Panc1 (cell line): ENCODE measurements at regions not wholly inside any gene's neighbourhood (a gene's known extent, or its start where the extent isn't known, plus 50 kb on each side); places are given as distances from the start of the nearest gene placed in this dataset.

Source experiments
- ATAC-seq: fragments of 200-7000 bp; cut with Tn5 transposase; 2 replicates; pipeline ENCODE4 v1.9.1; 2020; ENCODE audit warnings: mild to moderate bottlenecking, moderate library complexity
- BruUV-seq: library from RNA; stranded (reverse); fragments of 400-500 nt; replicated peaks from 2 replicates; lab custom pipeline; 2021; lab: Mats Ljungman, UMichigan
- CTCF ChIA-PET: fragments of 300-600 bp; sonication (Branson Sonifier 250); formaldehyde crosslinking; loops from one replicate; lab custom pipeline; 2022; ENCODE audit warnings: antibody characterized with exemption; lab: Charles Lee
- POLR2A ChIA-PET: fragments of 300-600 bp; sonication (Branson Sonifier 250); formaldehyde crosslinking; loops from one replicate; lab custom pipeline; 2022; ENCODE audit warnings: antibody characterized with exemption; lab: Charles Lee
- DNase-seq: peaks from one replicate; pipeline ENCODE4 v3.0.0-alpha.2; 2010; ENCODE audit warnings: low read depth, low spot score
- H3K27ac ChIP-seq: 2 replicates; pipeline ENCODE4 v1.5.1; 2011; ENCODE audit warnings: mild to moderate bottlenecking, low read length, inconsistent platforms
- H3K27me3 ChIP-seq: fragments of 200-500 bp; sonication (Bioruptor generic); 2 replicates; pipeline ENCODE4 v1.6.0; 2014; ENCODE audit warnings: low read length, inconsistent platforms; ENCODE audit not compliant: control insufficient read depth, insufficient read depth
- H3K36me3 ChIP-seq: fragments of 200-500 bp; sonication (Bioruptor generic); 2 replicates; pipeline ENCODE4 v1.5.1; 2014; ENCODE audit warnings: inconsistent platforms, mild to moderate bottlenecking, low read length, moderate library complexity; ENCODE audit not compliant: control insufficient read depth, insufficient read depth
- H3K4me1 ChIP-seq: 2 replicates; pipeline ENCODE4 v1.5.1; 2011; ENCODE audit warnings: inconsistent platforms, mild to moderate bottlenecking, low read length, moderate library complexity; ENCODE audit not compliant: control insufficient read depth, insufficient read depth
- H3K4me3 ChIP-seq, 2 experiments: 2 replicates each; pipeline ENCODE4 v1.5.1; 2011 to 2012; ENCODE audit warnings: low read depth in 2 of 2, low read length in 2 of 2, mild to moderate bottlenecking in 2 of 2, inconsistent platforms in 1 of 2, moderate library complexity in 1 of 2
- H3K9me3 ChIP-seq: fragments of 200-500 bp; sonication (Bioruptor generic); 2 replicates; pipeline ENCODE4 v1.5.1; 2014; ENCODE audit warnings: low read depth, mild to moderate bottlenecking, inconsistent platforms, low read length, moderate library complexity; ENCODE audit not compliant: control insufficient read depth, insufficient read depth
- CTCF ChIP-seq: fragments of 450-650 bp; IDR thresholded peaks from 2 replicates; pipeline ENCODE4 v1.5.1; 2017; ENCODE audit warnings: mild to moderate bottlenecking
- POLR2AphosphoS5 ChIP-seq: IDR thresholded peaks from 2 replicates; pipeline ENCODE4 v1.6.1; 2012; ENCODE audit warnings: mild to moderate bottlenecking, low read depth, low read length, moderate library complexity
- REST ChIP-seq, 2 experiments: IDR thresholded peaks; 2 replicates each; pipeline ENCODE4 v1.6.1; 2011 to 2012; ENCODE audit warnings: low read depth in 2 of 2, control low read depth in 1 of 2, low read length in 1 of 2, mild to moderate bottlenecking in 1 of 2, moderate library complexity in 1 of 2; ENCODE audit not compliant: insufficient read depth in 1 of 2
- SIN3A ChIP-seq: IDR thresholded peaks from 2 replicates; pipeline ENCODE4 v1.6.1; 2012; ENCODE audit warnings: low read depth, mild to moderate bottlenecking, low read length, moderate library complexity, borderline replicate concordance; ENCODE audit not compliant: insufficient read depth
- TCF7L2 ChIP-seq: IDR thresholded peaks from 2 replicates; pipeline ENCODE4 v1.6.1; 2011; ENCODE audit warnings: mild to moderate bottlenecking, low read depth, low read length, inconsistent platforms
- in situ Hi-C: cut with HindIII; loops from 2 replicates; pipeline ENCODE4 v1.10.0; 2016; ENCODE audit warnings: low sequenced_read_pairs, low pct_unique_long_range_greater_than_20kb
- intact Hi-C: fragments of 100-400 bp; cut with micrococcal nuclease; formaldehyde crosslinking; loops from one replicate; pipeline ENCODE4 v1.10.0; 2022; ENCODE audit not compliant: unreplicated experiment

- Histone ChIP-seq H3K27ac (no peak overlapping the region), H3K4me3 (no peak overlapping the region), H3K9me3 (no peaks in the 10 kb centered on the region), H3K4me1 (no peaks in the 10 kb centered on the region), H3K27me3 (no peaks in the 10 kb centered on the region), H3K36me3 (no peaks in the 10 kb centered on the region)
- in situ Hi-C loops (no loop called here), intact Hi-C loops (no loop called here)
- POLR2A ChIA-PET = no interaction called here
- TF ChIP-seq TCF7L2 (no peak), CTCF (no peak), REST (IDR thresholded peaks at IDR 0.05; ENCODE audit: insufficient read depth in 1 of 2, low read depth in 2 of 2, low read length in 1 of 2) (no peak), SIN3A (no peak), POLR2AphosphoS5 (no peak)
- BruUV-seq = no TSS peak
- CTCF ChIA-PET = no interaction called here
- DNase-seq (no peak), ATAC-seq (no peak)
These were observed 608.7 kb upstream of the REG3G start for GRCh38 chr2:78416625-78417300.

- DNase-seq = no peak
- no peaks in the 10 kb centered on the region for H3K9me3 ChIP-seq
- ChIA-PET POLR2A (no interaction called here), CTCF (no interaction called here)
- no peaks in the 10 kb centered on the region for H3K27me3 ChIP-seq
- no peak overlapping the region for H3K27ac ChIP-seq
- TF ChIP-seq POLR2AphosphoS5 (no peak), CTCF (no peak), REST (IDR thresholded peaks at IDR 0.05; ENCODE audit: insufficient read depth in 1 of 2, low read depth in 2 of 2, low read length in 1 of 2) (no peak), SIN3A (no peak), TCF7L2 (no peak)
- intact Hi-C loops = no loop called here
- no TSS peak for BruUV-seq
- H3K36me3 ChIP-seq = no peaks in the 10 kb centered on the region
- H3K4me1 ChIP-seq = no peaks in the 10 kb centered on the region
- H3K4me3 ChIP-seq = no peak overlapping the region
- ATAC-seq = no peak
- in situ Hi-C loops = no loop called here
These were observed 608.1 kb upstream of the REG3G start for GRCh38 chr2:78417355-78417754.
